ENCODE measurements at regions not wholly inside any gene's neighbourhood (a gene's known extent, or its start where the extent isn't known, plus 50 kb on each side); places are given as distances from the start of the nearest gene placed in this dataset.

GRCh38 chr2:57550912-57551311 is 495.7 kb upstream of the VRK2 start:
- TF ChIP-seq POLR2A (IDR thresholded peaks at IDR 0.05; ENCODE audit: low read length) (no peak), GATA1 (IDR thresholded peaks at IDR 0.05; ENCODE audit: low read depth, low read length) (no peak)

Data from erythroblast (primary cell).